ENCODE measurements at regions not wholly inside any gene's neighbourhood (a gene's known extent, or its start where the extent isn't known, plus 50 kb on each side); places are given as distances from the start of the nearest gene placed in this dataset.

GRCh38 chrX:67480789-67481188 lies 63.0 kb upstream of the AR start:
- Histone ChIP-seq H3K4me3 (ENCODE audit: insufficient read depth in 1 of 2, low read depth in 1 of 2, low read length in 2 of 2) (no peak overlapping the region), H3K9me3 (ENCODE audit: control insufficient read depth, low read length) (peaks cover 4% of the 10 kb centered on the region), H3K36me3 (ENCODE audit: control insufficient read depth in 1 of 2, insufficient read depth in 2 of 2, low read depth in 1 of 2, low read length in 2 of 2) (no peaks in the 10 kb centered on the region), H3K79me1 (replicated peaks; ENCODE audit: low read length, poor library complexity, severe bottlenecking) (no peaks in the 10 kb centered on the region), H2BK5ac (ENCODE audit: low read depth, low read length, poor library complexity, severe bottlenecking) (no peak overlapping the region), H3K9ac (ENCODE audit: low read length) (no peak overlapping the region), H4K8ac (ENCODE audit: low read length) (no peak overlapping the region), H3K18ac (ENCODE audit: low read depth in 1 of 2, low read length in 2 of 2) (no peak overlapping the region), H3K4me2 (ENCODE audit: low read length, poor library complexity, severe bottlenecking) (no peak overlapping the region), H2AFZ (ENCODE audit: low read depth, low read length) (no peak overlapping the region), H2AK5ac (ENCODE audit: low read length, severe bottlenecking) (no peak overlapping the region), H2BK120ac (ENCODE audit: low read depth, low read length) (no peak overlapping the region), H3K14ac (ENCODE audit: low read length in 2 of 2) (no peak overlapping the region), H3K23ac (ENCODE audit: low read length in 2 of 2) (no peak overlapping the region), H3K27ac (ENCODE audit: low read length, poor library complexity, severe bottlenecking) (no peak overlapping the region), H3K4me1 (ENCODE audit: control insufficient read depth, insufficient read depth, low read depth, low read length) (no peaks in the 10 kb centered on the region), H4K91ac (ENCODE audit: low read length) (no peak overlapping the region), H3K27me3 (ENCODE audit: control insufficient read depth in 1 of 2, insufficient read depth in 1 of 2, low read length in 2 of 2) (no peaks in the 10 kb centered on the region), H2BK15ac (ENCODE audit: low read depth, poor library complexity, severe bottlenecking) (no peak overlapping the region), H2BK12ac (ENCODE audit: low read length in 2 of 2) (no peak overlapping the region), H3K4ac (ENCODE audit: low read depth in 1 of 2, low read length in 2 of 2) (no peak overlapping the region)
- DNase-seq, result no peak
- no CpG with 5 or more reads among the region's 3 CpGs for whole genome bisulfite sequencing
